A673 (cell line): ENCODE measurements at regions not wholly inside any gene's neighbourhood (a gene's known extent, or its start where the extent isn't known, plus 50 kb on each side); places are given as distances from the start of the nearest gene placed in this dataset.

Source experiments
- EZH2 ChIP-seq: fragments of 200-600 bp; sonication (generic); IDR thresholded peaks from 2 replicates; pipeline ENCODE4 v1.6.1; 2017; ENCODE audit warnings: borderline replicate concordance, low read depth, mild to moderate bottlenecking, mixed read lengths, antibody characterized with exemption, low read length; ENCODE audit not compliant: poor library complexity, severe bottlenecking
- TF ChIP-seq, protein P1 (sequence below): fragments of 300-800, 200-600 bp; sonication (generic); conservative IDR thresholded peaks from 2 replicates; pipeline ENCODE4 v1.5.1; 2017; ENCODE audit warnings: low read depth, mild to moderate bottlenecking, antibody characterized with exemption, low read length, moderate library complexity, mixed read lengths

DNA sequence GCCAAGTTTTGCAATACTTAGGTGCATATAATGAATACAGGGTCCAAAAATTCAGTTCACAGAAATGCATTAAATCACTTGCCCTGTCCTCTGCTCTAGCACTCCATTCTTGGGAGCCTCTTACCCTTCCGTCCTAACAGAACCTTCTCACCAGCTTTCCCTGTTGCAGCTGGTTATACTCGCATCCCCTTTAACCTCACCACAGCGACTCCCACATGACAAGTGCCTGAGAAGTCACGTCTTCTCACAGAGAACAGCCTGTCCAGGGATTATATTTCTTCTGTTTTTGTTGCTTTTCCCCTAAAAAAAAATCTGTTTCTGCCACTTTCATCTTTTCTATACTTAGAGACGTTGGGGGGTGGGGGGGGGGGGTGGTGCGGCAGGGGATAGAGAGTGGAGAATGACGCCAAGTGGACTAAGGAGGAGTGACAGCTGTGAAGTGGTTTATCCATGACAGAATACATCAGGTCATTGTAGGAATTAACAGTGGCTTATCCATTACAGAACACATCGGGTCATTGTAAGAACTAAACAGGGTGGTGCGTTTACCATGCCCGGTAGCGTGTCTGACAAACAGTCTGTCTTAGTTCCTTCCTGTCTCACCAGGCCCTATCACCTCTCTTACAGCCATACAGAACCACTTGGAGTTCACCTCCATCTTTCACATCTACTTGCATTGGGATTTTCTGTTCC, 117.6 kb downstream of the UBE2U start:
- TF ChIP-seq, protein P1, sequence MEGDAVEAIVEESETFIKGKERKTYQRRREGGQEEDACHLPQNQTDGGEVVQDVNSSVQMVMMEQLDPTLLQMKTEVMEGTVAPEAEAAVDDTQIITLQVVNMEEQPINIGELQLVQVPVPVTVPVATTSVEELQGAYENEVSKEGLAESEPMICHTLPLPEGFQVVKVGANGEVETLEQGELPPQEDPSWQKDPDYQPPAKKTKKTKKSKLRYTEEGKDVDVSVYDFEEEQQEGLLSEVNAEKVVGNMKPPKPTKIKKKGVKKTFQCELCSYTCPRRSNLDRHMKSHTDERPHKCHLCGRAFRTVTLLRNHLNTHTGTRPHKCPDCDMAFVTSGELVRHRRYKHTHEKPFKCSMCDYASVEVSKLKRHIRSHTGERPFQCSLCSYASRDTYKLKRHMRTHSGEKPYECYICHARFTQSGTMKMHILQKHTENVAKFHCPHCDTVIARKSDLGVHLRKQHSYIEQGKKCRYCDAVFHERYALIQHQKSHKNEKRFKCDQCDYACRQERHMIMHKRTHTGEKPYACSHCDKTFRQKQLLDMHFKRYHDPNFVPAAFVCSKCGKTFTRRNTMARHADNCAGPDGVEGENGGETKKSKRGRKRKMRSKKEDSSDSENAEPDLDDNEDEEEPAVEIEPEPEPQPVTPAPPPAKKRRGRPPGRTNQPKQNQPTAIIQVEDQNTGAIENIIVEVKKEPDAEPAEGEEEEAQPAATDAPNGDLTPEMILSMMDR: no peak
- TF ChIP-seq EZH2: no peak
